Activated B cell treated with CpG ODN at 0.5 μM for 24 hours (primary cell): ENCODE measurements at regions not wholly inside any gene's neighbourhood (a gene's known extent, or its start where the extent isn't known, plus 50 kb on each side); places are given as distances from the start of the nearest gene placed in this dataset.

Experiments used
- ATAC-seq: fragments of 200-7000 bp; cut with Tn5 transposase; one replicate; pipeline ENCODE4 v1.10.0; 2021; ENCODE audit warnings: low read depth, mild to moderate bottlenecking, moderate library complexity
- CTCF ChIA-PET: fragments of 350-600 bp; sonication (Branson Sonifier 250); formaldehyde crosslinking; loops from one replicate; lab custom pipeline; 2021; ENCODE audit warnings: antibody characterized with exemption; lab: Charles Lee
- POLR2A ChIA-PET: fragments of 350-600 bp; sonication (Branson Sonifier 250); formaldehyde crosslinking; loops from one replicate; lab custom pipeline; 2021; ENCODE audit warnings: antibody characterized with exemption; lab: Charles Lee
- DNase-seq: peaks from one replicate; pipeline ENCODE4 v3.0.0; 2022
- H3K27ac Mint-ChIP-seq: one replicate; pipeline ENCODE4 v1.8.0; 2020; ENCODE audit warnings: mixed read lengths
- H3K27me3 Mint-ChIP-seq: one replicate; pipeline ENCODE4 v1.8.0; 2021; ENCODE audit warnings: mixed read lengths
- H3K36me3 Mint-ChIP-seq: one replicate; pipeline ENCODE4 v1.8.0; 2021; ENCODE audit warnings: low read depth, mixed read lengths
- H3K4me1 Mint-ChIP-seq: one replicate; pipeline ENCODE4 v1.8.0; 2021; ENCODE audit warnings: mixed read lengths
- H3K4me3 Mint-ChIP-seq: one replicate; pipeline ENCODE4 v1.8.0; 2020; ENCODE audit warnings: mild to moderate bottlenecking, mixed read lengths
- H3K9me3 Mint-ChIP-seq: one replicate; pipeline ENCODE4 v1.8.0; 2020; ENCODE audit warnings: mixed read lengths
- CTCF ChIP-seq: fragments of 200-600 bp; IDR thresholded peaks from one replicate; pipeline ENCODE4 v1.8.0; 2022; ENCODE audit warnings: antibody characterized with exemption, mild to moderate bottlenecking
- intact Hi-C: fragments of 100-400 bp; cut with micrococcal nuclease; formaldehyde crosslinking; loops from one replicate; pipeline ENCODE4 v1.15.1; 2024

DNA sequence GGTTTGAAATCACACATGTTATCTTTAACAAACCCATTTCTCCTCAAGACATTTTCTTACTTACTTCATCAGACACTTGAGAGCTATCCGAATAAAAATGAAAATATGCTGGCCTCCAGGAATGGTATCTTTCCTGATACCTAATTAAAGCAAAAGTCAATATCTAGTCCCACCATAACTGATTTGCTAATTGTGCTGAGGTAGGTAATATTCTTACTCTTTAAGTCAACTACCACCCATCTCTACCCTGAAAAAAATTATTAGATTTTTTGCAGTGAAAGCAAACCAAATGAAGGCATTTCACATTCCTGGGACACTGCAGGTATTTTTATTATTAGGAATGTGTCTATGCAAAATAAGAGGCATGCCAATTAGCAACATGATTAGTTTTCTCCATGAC lies 175.8 kb downstream of the QDPR start:
- no peaks in the 10 kb centered on the region for H3K4me1 Mint-ChIP-seq
- ChIA-PET POLR2A (no interaction called here), CTCF (no interaction called here)
- no peak overlapping the region for H3K27ac Mint-ChIP-seq
- no peak for TF ChIP-seq CTCF
- no peak overlapping the region for H3K4me3 Mint-ChIP-seq
- ATAC-seq (no peak), DNase-seq (no peak)
- no peaks in the 10 kb centered on the region for H3K27me3 Mint-ChIP-seq
- intact Hi-C loops: no loop called here
- no peaks in the 10 kb centered on the region for H3K9me3 Mint-ChIP-seq
- H3K36me3 Mint-ChIP-seq: no peaks in the 10 kb centered on the region

DNA sequence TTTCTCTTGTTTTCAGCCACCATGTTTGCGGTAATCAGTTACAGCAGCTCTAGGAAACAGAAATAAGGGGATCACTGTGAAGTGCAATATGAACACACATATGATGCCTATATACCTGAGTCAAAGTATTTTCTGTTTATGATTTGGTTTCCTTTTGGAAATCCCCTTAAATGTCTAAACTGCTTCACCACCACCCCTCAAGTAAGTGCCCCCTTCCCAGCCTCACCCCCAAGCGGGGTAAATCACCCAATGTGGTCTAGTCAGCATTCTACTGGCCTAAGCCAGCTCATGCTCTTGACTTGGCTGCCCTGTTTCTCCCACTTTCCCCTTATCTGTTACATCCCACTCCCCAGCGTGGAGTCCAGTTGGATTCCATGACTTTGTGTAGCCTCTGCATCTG lies 176.5 kb downstream of the QDPR start:
- ATAC-seq: no peak
- intact Hi-C loops: no loop called here
- H3K27ac Mint-ChIP-seq: no peak overlapping the region
- H3K4me1 Mint-ChIP-seq: no peaks in the 10 kb centered on the region
- DNase-seq: no peak
- POLR2A ChIA-PET: no interaction called here
- TF ChIP-seq CTCF: no peak
- no peaks in the 10 kb centered on the region for H3K9me3 Mint-ChIP-seq
- no peaks in the 10 kb centered on the region for H3K36me3 Mint-ChIP-seq
- H3K27me3 Mint-ChIP-seq: no peaks in the 10 kb centered on the region
- H3K4me3 Mint-ChIP-seq: no peak overlapping the region
- CTCF ChIA-PET: no interaction called here

- peaks cover 2% of the 10 kb centered on the region for H3K27me3 Mint-ChIP-seq
Measured at GRCh38 chr4:17332478-17332877, 179.4 kb downstream of the QDPR start.

DNA sequence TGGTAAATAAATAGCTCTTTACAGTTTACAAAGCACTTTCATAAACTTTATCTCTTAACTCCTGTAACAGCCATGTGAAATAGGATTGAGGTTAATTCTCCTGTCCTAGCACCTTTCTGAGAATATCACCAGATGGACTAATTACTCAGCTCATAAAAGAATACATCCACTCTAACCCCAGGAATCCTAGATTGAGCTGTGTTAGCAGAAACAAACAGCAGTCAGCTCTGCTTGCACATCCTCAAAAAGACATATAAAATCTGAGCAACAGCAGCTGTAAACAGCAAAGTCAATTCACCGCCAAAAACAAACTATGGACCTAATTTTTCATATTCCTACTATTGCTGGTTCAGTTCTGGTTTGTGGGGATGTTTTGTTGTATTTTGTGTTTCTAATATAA lies 182.8 kb downstream of the QDPR start:
- no peak for DNase-seq
- Mint-ChIP-seq H3K4me3 (no peak overlapping the region), H3K27me3 (peaks cover 2% of the 10 kb centered on the region), H3K4me1 (no peaks in the 10 kb centered on the region), H3K27ac (no peak overlapping the region), H3K36me3 (no peaks in the 10 kb centered on the region), H3K9me3 (no peaks in the 10 kb centered on the region)
- TF ChIP-seq CTCF: no peak
- no peak for ATAC-seq
- ChIA-PET POLR2A (no interaction called here), CTCF (no interaction called here)
- intact Hi-C loops: no loop called here

More at GRCh38 chr4:17332478-17332877, 179.4 kb downstream of the QDPR start:
- ATAC-seq: no peak
- no peak for TF ChIP-seq CTCF
- POLR2A ChIA-PET: no interaction called here
- no peaks in the 10 kb centered on the region for H3K4me1 Mint-ChIP-seq
- H3K4me3 Mint-ChIP-seq: no peak overlapping the region
- H3K9me3 Mint-ChIP-seq: no peaks in the 10 kb centered on the region
- H3K27ac Mint-ChIP-seq: no peak overlapping the region
- CTCF ChIA-PET: no interaction called here
- no peaks in the 10 kb centered on the region for H3K36me3 Mint-ChIP-seq
- intact Hi-C loops: no loop called here
- no peak for DNase-seq

- ChIA-PET POLR2A (no interaction called here), CTCF (no interaction called here)
- DNase-seq: no peak
- ATAC-seq: no peak
- Mint-ChIP-seq H3K4me3 (no peak overlapping the region), H3K27ac (no peak overlapping the region), H3K36me3 (no peaks in the 10 kb centered on the region), H3K27me3 (peaks cover 2% of the 10 kb centered on the region), H3K9me3 (no peaks in the 10 kb centered on the region), H3K4me1 (no peaks in the 10 kb centered on the region)
- intact Hi-C loops: no loop called here
- no peak for TF ChIP-seq CTCF
Measured at GRCh38 chr4:17328141-17328815, 183.6 kb downstream of the QDPR start.
